HG03342 (cell line): ENCODE measurements at regions not wholly inside any gene's neighbourhood (a gene's known extent, or its start where the extent isn't known, plus 50 kb on each side); places are given as distances from the start of the nearest gene placed in this dataset.

ENCODE experiments used
- ATAC-seq: cut with Tn5 transposase; IDR thresholded peaks from one replicate; pipeline ENCODE4 v1.9.1; 2021; ENCODE audit warnings: mild to moderate bottlenecking, moderate library complexity; ENCODE audit not compliant: unreplicated experiment

DNA sequence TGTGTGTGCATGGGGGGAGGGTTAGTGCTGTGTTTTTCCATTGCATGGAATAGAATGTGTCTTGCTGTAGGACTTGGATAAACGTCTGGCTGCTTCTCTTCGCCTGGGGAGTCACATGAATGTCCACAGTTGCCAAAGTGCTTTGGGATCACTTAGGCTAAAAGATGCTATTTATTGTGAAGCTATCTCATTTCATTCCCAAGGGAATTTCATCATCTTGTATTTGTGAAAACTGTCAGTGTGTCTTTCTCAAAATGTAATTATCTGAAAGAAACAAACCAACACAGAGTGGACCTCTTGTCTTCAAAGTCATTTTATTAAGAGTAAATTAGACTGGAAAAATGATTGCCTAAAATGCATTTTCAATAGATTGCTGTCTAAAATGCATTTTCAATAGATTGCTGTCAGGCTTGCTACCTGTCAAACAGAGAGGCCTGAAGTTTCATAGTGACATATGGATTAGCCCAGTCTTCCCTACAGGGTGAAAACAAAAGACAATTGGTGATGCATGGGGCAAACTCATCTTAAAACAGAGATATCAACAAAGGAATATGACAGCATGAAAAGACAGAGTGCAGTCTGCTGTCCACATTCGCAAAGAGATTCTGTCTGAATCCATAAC is 117.1 kb upstream of the GOLIM4 start:
- ATAC-seq = no peak

DNA sequence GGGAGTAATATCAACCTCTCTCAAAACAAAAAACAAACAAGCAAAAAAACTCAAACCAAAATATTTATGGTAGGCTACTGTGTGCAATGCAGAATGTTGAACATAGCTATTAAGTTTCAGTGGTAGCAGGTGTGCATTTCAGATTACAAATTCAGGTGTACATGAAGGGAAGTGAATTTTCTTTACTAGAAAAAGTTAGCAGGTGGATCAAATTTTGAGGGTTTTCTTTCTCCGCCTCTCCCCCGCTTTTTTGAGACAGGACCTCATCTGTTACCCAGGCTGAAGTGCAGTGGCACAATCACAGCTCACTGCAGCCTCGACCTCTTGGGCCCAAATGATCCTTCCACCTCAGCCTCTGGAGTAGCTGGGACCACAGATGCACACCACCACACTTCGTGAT is 109.7 kb upstream of the GOLIM4 start:
- ATAC-seq = no peak

DNA sequence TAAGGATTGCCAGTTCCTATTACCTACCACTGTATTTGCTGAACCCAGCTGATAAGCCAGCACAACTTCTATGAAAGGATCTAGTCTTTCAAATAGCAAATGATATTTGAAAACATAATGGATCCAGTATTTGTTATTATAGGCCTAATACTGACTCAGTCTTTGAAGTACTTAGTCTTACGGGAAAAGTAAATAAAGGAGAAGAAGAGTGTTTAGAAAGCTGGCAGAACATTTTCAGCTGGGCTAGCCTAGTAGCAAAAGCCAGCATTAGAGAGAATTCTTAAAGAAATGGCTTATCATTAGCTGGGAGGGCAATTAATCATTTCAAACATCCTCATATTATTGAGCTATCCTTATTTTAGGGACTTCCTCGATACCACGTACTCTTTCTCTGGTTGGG is 101.4 kb upstream of the GOLIM4 start:
- no peak for ATAC-seq

DNA sequence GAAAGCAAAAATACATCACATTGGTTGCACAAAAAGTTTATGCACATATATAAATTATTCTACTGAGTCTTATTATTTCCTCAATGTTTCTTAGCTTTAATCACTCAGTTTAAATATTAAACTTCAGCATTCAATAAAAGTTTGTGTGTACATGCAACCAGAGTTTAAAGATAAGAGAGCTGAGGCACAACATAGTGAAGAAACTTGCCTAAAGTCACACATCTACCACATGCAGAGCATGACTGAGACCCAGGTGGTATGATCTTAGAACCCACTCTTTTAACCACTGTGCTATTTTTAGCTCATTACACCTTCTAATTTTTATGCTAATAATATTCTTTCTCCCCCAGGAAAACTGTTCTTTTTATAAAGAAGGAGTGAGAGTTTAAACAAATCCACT is 96.1 kb upstream of the GOLIM4 start:
- ATAC-seq = no peak

DNA sequence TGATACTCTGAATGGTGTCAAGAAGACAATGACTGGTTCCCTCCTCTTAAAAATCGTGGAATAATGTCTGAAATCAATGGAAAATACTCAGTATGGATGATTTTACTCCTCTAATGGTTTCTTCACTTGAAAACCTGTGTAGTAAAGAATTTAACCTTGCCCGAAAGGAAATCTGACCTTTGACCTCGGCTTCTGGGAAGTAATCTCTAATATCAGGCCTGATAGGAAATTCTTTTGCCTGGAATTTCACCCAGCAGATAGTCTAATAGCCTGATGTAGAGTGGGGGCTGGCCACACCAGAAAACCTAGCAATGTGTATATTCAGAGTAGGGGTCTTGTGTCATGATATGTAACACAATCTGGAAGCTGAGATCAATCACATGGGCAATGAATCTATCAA is 91.5 kb upstream of the GOLIM4 start:
- no peak for ATAC-seq

DNA sequence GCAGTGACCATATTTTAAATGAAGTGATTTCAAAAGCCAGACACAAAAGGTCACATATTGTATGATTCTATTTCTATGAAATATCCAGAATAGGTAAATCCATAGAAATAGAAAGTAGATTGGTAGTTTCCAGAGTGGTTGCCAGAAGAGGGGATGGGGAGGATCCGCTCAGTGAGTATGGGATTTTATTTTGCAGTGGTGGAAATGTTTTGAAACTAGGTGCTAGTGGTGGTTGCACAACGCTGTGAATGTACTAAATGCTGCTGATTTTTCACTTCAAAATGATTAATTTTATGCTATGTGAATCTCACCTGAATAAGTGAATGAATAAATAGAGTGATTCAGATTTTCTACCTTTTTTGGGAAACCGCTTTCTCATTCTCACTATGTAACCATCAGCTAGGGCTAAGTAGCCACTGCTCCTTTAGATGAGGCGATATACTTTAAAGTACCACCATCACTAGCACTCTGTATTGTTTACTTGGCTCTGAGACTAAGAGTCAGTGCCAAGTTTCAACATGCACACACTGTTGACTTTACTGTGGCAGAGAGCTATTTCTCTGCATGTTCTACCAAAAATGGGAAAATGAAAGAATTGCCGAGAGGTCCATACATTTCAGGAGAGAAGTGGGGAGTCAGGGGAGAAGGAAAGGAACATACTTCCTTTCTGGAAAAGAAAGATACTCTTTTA is 90.7 kb upstream of the GOLIM4 start:
- ATAC-seq = no peak

DNA sequence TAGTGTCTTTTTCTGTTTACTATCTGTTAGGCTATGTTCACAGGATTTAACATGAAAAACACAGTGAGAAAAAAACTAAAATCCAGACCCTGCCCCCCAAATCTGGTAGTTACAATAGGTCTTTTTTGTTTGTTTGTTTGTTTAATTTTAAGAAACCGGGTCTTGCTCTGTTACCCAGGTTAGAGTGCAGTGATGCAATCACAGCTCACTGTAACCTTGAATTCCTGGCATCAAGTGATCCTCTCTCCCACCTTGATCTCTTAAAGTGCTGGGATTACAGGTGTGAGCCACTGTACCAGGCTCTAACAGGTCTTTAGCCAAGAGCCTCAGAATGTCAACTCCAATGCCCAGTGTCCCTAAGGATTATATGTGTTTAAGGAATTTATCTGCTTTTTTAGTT is 88.0 kb upstream of the GOLIM4 start:
- no peak for ATAC-seq

DNA sequence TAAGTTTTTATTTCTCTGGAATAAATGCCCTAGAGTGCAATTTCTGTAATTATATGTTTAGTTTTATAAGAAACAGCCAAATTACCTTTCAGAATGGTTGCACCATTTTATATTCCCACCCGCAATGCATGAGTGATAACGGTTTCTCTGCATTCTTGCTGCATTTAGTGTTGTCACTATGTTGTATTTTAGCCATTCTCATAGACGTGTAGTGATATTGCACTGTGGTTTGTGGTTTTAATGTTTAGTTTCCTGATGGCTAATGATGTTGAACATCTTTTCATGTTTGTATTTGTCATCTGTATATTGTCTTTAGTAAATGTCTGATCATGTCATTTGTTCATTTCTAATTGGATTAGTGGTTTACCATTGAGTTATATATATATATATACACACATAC is 73.0 kb upstream of the GOLIM4 start:
- ATAC-seq = no peak

DNA sequence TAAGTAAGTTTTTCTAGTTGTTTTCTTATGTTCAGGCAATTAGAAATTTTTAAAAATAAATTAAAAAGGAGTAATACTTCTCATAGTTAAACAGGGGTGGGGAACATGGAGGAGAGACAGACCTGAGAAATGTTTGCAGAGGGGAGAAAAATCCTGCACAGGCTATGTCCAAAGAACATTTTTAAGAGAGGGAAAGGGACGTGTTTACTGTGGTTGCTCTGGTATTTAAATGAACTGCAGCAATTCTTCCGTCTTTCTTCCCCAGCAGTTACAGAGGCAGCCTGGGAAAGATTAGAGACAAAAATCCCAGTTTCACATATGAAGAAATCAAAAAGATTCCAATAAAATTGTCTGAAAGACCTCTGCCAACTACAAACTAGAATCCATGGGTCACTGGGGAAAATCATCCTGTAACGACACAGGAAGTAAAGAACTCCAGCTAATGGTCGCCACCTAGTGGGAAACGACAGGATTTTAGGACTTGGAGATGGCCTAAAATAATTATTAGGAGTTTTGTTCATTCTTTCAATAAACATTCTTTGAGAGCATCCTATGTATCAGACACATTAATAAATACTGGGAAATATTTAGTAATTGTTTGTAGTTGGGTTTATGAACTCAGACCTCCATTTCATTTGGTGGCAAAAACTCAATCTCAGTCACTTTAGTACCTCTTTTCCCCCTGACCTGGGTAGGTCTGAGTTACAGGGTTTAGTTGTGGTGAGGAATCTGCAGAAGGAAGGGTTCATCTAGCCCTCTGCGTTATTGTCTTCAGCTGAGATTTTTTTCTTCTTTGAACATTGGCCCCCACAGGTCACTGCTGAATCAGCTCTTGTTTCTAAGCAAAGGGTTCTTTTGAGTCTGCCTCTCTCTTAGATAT is 69.9 kb upstream of the GOLIM4 start:
- peak; percentile 82 for ATAC-seq

DNA sequence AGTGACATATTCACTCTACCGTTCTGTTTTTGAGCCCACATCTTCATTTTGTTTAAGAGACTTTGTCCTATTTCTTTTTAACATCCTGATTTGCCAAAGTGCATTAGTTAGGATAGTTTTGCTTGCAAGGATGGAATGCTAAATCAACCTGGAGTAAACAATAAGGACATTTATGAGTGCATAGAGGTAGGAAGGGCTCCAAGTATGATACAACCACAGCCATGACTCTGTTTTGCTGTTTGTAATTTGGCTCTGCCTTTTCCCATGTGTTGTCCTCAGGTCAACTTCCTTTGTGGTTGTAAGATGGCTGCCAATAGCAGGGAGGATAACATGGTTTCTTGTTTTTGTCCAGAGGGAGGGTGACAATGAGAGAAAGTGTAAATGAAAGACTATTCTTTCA is 66.4 kb upstream of the GOLIM4 start:
- no peak for ATAC-seq

DNA sequence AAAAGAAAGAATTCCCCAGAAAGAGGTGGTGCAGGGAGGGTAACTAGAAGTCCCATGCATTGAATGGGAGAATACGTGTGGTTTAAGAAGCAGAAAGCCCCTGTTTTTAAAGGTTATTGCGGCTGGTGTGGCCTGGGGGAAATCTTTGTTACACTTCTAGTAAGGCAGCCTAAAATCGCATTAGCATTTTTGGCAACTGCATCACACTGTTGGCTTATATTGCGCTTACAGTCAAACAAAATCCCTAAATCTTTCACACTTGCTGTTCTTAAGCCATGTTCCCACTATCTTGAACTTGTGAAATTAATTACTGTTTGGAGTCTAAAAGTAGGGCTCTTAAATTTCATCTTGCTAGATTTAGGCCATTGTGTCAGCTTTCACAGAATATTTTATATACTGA is 66.0 kb upstream of the GOLIM4 start:
- no peak for ATAC-seq

DNA sequence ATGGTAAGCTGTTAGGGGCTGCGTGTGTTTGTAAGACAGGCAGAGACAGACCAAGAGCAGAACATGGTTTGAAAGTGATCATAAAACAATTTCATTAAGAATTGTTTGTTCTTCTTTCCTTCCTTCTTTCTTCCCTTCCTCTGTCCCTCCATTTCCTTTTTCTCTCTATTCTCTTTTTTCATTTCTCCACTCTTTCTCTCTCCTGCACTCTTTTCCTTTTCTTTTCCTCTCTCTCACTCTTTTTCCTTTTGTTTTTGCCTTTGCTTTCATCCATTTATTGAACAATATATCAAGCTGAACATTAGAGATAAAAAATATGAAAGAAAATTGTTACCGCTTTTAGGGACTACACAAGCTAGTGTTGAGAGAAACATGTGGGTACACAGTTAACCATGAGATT is 62.2 kb upstream of the GOLIM4 start:
- no peak for ATAC-seq

DNA sequence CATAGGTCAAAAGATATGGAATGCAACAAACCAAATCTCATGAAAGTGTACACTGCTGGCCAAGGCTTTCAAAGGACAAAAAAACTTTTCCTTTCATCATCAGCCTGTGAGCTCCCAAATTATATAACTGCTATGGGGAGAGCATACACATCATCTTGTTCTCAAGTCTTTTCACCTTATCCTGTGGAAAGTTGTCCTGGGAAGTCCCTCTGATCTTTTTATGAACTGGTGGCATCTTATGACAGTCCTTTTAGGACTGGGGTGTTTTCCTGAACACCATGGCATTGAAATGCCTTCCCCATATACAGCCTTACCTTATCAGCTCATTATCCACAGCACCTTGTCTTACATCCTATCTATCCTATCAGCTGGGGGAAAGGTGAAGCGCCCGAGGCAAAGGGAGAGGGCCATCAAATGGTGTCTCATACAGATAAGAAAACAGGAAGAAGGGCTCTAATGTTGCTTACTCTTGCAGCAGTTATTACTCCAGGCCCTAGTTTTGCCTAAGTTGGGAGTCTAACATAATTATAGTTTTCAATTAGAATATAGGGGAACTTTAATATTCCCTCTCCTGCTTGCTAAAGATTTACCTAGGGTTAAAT is 61.5 kb upstream of the GOLIM4 start:
- no peak for ATAC-seq

DNA sequence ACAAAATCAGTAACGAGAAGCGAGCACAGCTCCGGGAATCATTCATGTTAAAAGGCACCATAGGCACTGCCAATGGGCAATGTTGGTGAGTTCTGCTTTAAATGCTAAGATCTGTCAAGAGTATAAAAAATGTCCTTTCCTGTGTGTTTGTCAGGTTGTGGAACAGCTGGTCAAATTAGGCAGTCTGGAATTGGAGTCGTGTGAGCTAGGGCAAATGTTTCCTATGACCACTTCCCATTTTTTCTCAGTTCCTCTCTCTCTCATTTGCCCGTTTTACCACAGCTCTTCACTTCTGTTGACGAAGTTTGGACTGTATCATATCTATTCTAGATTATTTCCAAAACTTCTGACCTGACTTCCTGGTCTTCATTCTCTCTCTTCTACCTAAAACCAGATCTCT is 60.8 kb upstream of the GOLIM4 start:
- no peak for ATAC-seq

DNA sequence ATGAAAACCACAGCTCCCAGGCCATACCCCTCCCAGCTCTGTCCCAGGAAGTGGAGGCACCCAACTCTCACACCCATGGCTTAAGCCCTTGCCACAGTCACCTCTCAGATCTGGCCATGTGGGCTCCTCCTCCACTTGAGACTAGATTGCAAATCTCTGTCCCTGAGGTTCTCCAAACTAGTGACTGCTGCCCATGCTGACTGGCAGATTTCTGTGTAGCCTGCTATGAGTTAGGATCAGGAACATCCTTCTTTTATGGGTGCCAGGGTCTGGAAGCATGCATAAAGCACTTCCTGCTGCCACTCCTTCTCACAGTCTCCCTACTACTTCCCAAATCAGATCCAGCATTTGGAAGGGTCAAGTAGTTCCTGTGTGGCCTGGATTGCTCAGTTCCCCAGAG is 59.6 kb upstream of the GOLIM4 start:
- ATAC-seq = no peak

DNA sequence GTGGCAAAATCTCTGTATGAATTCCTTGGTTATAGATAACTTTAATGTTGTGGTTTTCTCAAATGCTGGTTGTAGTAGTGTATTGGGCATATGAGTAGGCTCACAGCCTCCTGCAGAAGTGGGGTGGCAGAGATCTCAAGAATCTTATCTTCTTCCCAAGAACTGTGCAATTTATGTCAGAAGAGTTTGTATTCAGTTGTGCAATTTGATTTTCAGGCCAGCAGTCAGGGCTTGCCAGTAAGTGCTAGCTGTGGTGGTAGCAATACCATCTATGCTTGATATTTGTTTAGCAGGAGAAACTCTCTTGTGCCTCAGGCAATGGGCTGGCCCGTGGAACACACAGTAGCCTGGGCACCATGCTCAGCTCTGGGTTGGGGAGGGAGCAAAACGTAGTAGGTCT is 58.4 kb upstream of the GOLIM4 start:
- no peak for ATAC-seq

DNA sequence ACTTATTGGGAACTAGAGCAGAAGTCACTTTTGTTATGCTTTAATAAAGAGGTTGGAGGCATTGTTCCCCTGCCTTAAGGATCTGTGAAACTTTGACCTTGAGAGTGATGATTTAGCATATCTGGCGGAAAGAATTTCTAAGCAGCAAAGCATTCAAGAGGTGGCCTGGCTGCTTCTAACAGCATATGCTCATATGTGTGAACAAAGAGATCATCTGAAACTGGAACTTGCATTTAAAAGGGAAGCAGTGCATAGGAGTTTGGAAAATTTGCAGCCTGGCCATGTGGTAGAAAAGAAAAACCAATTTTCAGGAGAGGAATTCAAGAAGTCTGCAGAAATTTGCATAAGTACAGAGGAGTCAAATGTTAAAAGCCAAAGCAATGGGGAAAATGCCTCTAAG is 56.4 kb upstream of the GOLIM4 start:
- no peak for ATAC-seq
